ENCODE measurements at regions not wholly inside any gene's neighbourhood (a gene's known extent, or its start where the extent isn't known, plus 50 kb on each side); places are given as distances from the start of the nearest gene placed in this dataset.

DNA sequence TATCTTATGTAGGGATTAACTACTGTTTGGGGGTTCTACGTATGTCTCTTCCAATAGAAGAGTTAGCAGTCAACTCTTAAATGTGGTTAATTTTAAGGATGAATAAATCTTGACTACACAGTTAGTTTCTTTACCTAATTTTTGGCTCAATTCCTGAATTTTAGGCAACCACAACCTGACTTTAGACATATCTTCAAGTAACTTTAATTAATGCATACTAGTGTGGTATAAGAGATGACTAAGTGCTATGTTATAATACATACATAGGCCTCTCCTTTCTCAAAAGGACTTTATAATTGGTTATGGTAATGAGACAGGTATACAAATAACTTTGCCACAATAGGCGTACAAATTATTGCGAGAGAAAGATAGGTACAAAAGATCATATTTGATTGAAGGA lies 312.0 kb downstream of the IRS1 start:
- Histone ChIP-seq H2AFZ (ENCODE audit: low read depth, low read length, severe bottlenecking) (no peak overlapping the region), H3K36me3 (ENCODE audit: low read length) (no peaks in the 10 kb centered on the region), H3K27me3 (ENCODE audit: low read length) (no peaks in the 10 kb centered on the region), H3K9me2 (replicated peaks; ENCODE audit: insufficient read depth, low read length) (no peaks in the 10 kb centered on the region), H3K9ac (ENCODE audit: low read length) (no peak overlapping the region), H3F3A (ENCODE audit: insufficient read depth) (no peaks in the 10 kb centered on the region), H3K9me3 (ENCODE audit: insufficient read depth, low read length) (no peaks in the 10 kb centered on the region), H4K20me1 (ENCODE audit: low read depth, low read length) (no peaks in the 10 kb centered on the region), H3K27ac (ENCODE audit: low read depth, low read length) (no peak overlapping the region), H3K79me2 (ENCODE audit: insufficient read depth, low read length) (no peaks in the 10 kb centered on the region), H3K4me2 (ENCODE audit: low read depth, low read length, poor library complexity, severe bottlenecking) (no peak overlapping the region), H3K4me3 (ENCODE audit: insufficient read depth, low read length, poor library complexity, severe bottlenecking) (no peak overlapping the region)
- no peak for TF ChIP-seq EZH2phosphoT487 (conservative IDR thresholded peaks at IDR 0.05; ENCODE audit: low read length)
- TF ChIP-seq, protein P1, sequence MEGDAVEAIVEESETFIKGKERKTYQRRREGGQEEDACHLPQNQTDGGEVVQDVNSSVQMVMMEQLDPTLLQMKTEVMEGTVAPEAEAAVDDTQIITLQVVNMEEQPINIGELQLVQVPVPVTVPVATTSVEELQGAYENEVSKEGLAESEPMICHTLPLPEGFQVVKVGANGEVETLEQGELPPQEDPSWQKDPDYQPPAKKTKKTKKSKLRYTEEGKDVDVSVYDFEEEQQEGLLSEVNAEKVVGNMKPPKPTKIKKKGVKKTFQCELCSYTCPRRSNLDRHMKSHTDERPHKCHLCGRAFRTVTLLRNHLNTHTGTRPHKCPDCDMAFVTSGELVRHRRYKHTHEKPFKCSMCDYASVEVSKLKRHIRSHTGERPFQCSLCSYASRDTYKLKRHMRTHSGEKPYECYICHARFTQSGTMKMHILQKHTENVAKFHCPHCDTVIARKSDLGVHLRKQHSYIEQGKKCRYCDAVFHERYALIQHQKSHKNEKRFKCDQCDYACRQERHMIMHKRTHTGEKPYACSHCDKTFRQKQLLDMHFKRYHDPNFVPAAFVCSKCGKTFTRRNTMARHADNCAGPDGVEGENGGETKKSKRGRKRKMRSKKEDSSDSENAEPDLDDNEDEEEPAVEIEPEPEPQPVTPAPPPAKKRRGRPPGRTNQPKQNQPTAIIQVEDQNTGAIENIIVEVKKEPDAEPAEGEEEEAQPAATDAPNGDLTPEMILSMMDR (IDR thresholded peaks at IDR 0.05; ENCODE audit: insufficient read depth, low read length, poor library complexity, severe bottlenecking): no peak

DNA sequence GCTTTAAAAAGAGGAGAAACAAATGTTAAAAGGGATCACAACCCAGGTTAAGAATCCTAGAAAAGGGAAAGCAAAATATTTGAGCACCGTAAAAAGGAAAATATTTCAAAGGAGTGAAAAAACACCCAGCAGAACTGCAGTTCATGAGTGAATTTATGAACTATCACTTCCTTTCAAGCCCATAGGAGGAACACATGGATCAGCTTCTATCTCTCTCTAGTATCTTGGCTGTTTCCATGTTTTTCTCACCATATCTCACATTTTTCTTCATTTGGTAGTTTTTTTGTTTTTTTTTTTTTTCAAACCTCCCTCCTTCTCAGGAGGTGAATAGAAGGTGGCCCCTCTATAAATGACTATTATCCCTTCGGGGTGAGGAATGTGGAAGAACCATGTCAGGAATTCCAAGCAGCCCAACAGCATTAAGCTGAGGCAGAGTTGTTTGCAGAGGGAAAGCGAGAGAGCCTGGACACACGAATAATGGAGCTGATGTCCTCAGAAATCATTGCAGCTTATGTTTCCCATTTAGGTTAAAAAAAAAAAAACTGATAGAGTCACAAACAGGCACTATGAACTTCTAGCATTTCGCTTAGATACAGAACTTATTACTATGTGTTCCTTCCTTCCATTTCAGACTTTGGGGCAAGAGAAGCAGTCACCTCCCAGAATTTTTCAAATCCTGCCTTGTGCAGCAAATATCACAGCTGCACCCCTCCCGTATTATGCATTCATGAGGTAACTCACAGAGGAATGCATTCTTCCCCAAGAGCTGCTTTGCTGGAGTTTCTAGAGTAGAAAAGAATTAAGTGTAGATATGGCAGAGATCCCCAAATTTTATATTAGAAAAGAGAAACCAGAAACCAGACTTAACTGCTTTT lies 315.6 kb downstream of the IRS1 start:
- H4K20me1 ChIP-seq (ENCODE audit: low read depth, low read length): no peaks in the 10 kb centered on the region
- no peak overlapping the region for H2AFZ ChIP-seq (ENCODE audit: low read depth, low read length, severe bottlenecking)
- no peak overlapping the region for H3K4me3 ChIP-seq (ENCODE audit: insufficient read depth, low read length, poor library complexity, severe bottlenecking)
- no peaks in the 10 kb centered on the region for H3K9me3 ChIP-seq (ENCODE audit: insufficient read depth, low read length)
- H3K27me3 ChIP-seq (ENCODE audit: low read length): no peaks in the 10 kb centered on the region
- no peaks in the 10 kb centered on the region for H3K79me2 ChIP-seq (ENCODE audit: insufficient read depth, low read length)
- no peaks in the 10 kb centered on the region for H3K9me2 ChIP-seq (replicated peaks; ENCODE audit: insufficient read depth, low read length)
- no peak overlapping the region for H3K4me2 ChIP-seq (ENCODE audit: low read depth, low read length, poor library complexity, severe bottlenecking)
- H3K9ac ChIP-seq (ENCODE audit: low read length): no peak overlapping the region
- no peak overlapping the region for H3K27ac ChIP-seq (ENCODE audit: low read depth, low read length)
- H3K36me3 ChIP-seq (ENCODE audit: low read length): no peaks in the 10 kb centered on the region
- H3F3A ChIP-seq (ENCODE audit: insufficient read depth): no peaks in the 10 kb centered on the region
- TF ChIP-seq EZH2phosphoT487 (conservative IDR thresholded peaks at IDR 0.05; ENCODE audit: low read length): no peak
- TF ChIP-seq, protein P1 (IDR thresholded peaks at IDR 0.05; ENCODE audit: insufficient read depth, low read length, poor library complexity, severe bottlenecking): no peak

DNA sequence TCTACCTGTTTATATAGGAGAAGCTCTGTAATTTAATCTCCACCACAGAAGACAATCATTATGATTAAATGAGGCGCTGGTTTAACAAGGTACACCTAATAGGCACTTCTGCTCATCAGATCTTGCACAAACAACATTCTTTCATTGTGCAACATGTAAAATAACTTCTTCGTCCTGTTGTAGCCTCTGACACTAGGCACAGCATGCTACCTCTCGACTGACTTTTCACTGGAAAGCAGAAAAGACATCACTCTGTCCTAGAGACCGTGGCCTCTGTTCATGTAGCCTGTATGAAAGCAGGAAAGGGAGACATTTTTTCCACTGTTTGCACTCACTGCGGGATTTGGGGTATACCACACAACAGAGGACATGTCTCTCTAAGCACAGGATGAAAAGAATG lies 316.5 kb downstream of the IRS1 start:
- Histone ChIP-seq H3K27me3 (ENCODE audit: low read length) (no peaks in the 10 kb centered on the region), H3K36me3 (ENCODE audit: low read length) (no peaks in the 10 kb centered on the region), H3K9ac (ENCODE audit: low read length) (no peak overlapping the region), H3K79me2 (ENCODE audit: insufficient read depth, low read length) (no peaks in the 10 kb centered on the region), H3K4me3 (ENCODE audit: insufficient read depth, low read length, poor library complexity, severe bottlenecking) (no peak overlapping the region), H3K4me2 (ENCODE audit: low read depth, low read length, poor library complexity, severe bottlenecking) (no peak overlapping the region), H3K9me3 (ENCODE audit: insufficient read depth, low read length) (no peaks in the 10 kb centered on the region), H2AFZ (ENCODE audit: low read depth, low read length, severe bottlenecking) (no peak overlapping the region), H3F3A (ENCODE audit: insufficient read depth) (no peaks in the 10 kb centered on the region), H3K27ac (ENCODE audit: low read depth, low read length) (no peak overlapping the region), H3K9me2 (replicated peaks; ENCODE audit: insufficient read depth, low read length) (no peaks in the 10 kb centered on the region), H4K20me1 (ENCODE audit: low read depth, low read length) (no peaks in the 10 kb centered on the region)
- TF ChIP-seq EZH2phosphoT487 (conservative IDR thresholded peaks at IDR 0.05; ENCODE audit: low read length): no peak
- TF ChIP-seq, protein P1 (IDR thresholded peaks at IDR 0.05; ENCODE audit: insufficient read depth, low read length, poor library complexity, severe bottlenecking): no peak
